HG02759 (cell line): ENCODE measurements at regions not wholly inside any gene's neighbourhood (a gene's known extent, or its start where the extent isn't known, plus 50 kb on each side); places are given as distances from the start of the nearest gene placed in this dataset.
"Not testable (repeated sequence)": the region's sequence is repeated elsewhere in the genome, so short reads cannot be mapped to it uniquely, and the experiment has no call there.

Source experiments
- ATAC-seq: cut with Tn5 transposase; IDR thresholded peaks from one replicate; pipeline ENCODE4 v1.9.1; 2021; ENCODE audit warnings: mild to moderate bottlenecking, moderate library complexity; ENCODE audit not compliant: unreplicated experiment

- ATAC-seq = no peak
These were observed 658.9 kb upstream of the NXPH2 start for GRCh38 chr2:139439100-139439499.

- ATAC-seq = no peak
These were observed 658.3 kb upstream of the NXPH2 start for GRCh38 chr2:139438478-139438877.

- ATAC-seq = no peak
These were observed 647.0 kb upstream of the NXPH2 start for GRCh38 chr2:139427164-139427563.

GRCh38 chr2:139424101-139424500 lies 643.9 kb upstream of the NXPH2 start:
- ATAC-seq = no peak

- no peak for ATAC-seq
These were observed 631.0 kb upstream of the NXPH2 start for GRCh38 chr2:139411236-139411635.

- ATAC-seq = not testable (repeated sequence)
These were observed 630.6 kb upstream of the NXPH2 start for GRCh38 chr2:139410833-139411174.

- ATAC-seq = not testable (repeated sequence)
These were observed 630.1 kb upstream of the NXPH2 start for GRCh38 chr2:139410147-139410832.

- ATAC-seq = no peak
These were observed 629.0 kb upstream of the NXPH2 start for GRCh38 chr2:139409212-139409611.

GRCh38 chr2:139403948-139404347 lies 623.8 kb upstream of the NXPH2 start:
- ATAC-seq = no peak

- no peak for ATAC-seq
These were observed 614.6 kb upstream of the NXPH2 start for GRCh38 chr2:139394801-139395200.

- no peak for ATAC-seq
These were observed 609.2 kb upstream of the NXPH2 start for GRCh38 chr2:139389391-139389790.

- no peak for ATAC-seq
These were observed 606.2 kb upstream of the NXPH2 start for GRCh38 chr2:139386401-139386800.

- ATAC-seq = no peak
These were observed 603.3 kb upstream of the NXPH2 start for GRCh38 chr2:139383532-139383931.

GRCh38 chr2:139380051-139380450 lies 599.9 kb upstream of the NXPH2 start:
- ATAC-seq = no peak

GRCh38 chr2:139378373-139378772 lies 598.2 kb upstream of the NXPH2 start:
- ATAC-seq = no peak

GRCh38 chr2:139374296-139374850 lies 594.2 kb upstream of the NXPH2 start:
- no peak for ATAC-seq

- no peak for ATAC-seq
These were observed 589.5 kb upstream of the NXPH2 start for GRCh38 chr2:139369423-139370409.

- ATAC-seq = no peak
These were observed 587.2 kb upstream of the NXPH2 start for GRCh38 chr2:139367416-139367815.

GRCh38 chr2:139366681-139367080 lies 586.5 kb upstream of the NXPH2 start:
- ATAC-seq = no peak

- no peak for ATAC-seq
These were observed 585.0 kb upstream of the NXPH2 start for GRCh38 chr2:139365189-139365588.

GRCh38 chr2:139360654-139361053 lies 580.5 kb upstream of the NXPH2 start:
- no peak for ATAC-seq

- ATAC-seq = no peak
These were observed 579.6 kb upstream of the NXPH2 start for GRCh38 chr2:139359818-139360217.
